ENCODE measurements at regions not wholly inside any gene's neighbourhood (a gene's known extent, or its start where the extent isn't known, plus 50 kb on each side); places are given as distances from the start of the nearest gene placed in this dataset.

- no peaks in the 10 kb centered on the region for H3K4me1 ChIP-seq (ENCODE audit: control insufficient read depth, insufficient read depth, low read length, poor library complexity, severe bottlenecking)
- H3K27ac ChIP-seq (ENCODE audit: insufficient read depth, low read length, poor library complexity, severe bottlenecking) = no peak overlapping the region
- no peaks in the 10 kb centered on the region for H3K36me3 ChIP-seq (ENCODE audit: control insufficient read depth, insufficient read depth, low read length)
- DNase-seq (no peak), ATAC-seq (ENCODE audit: low read depth in 2 of 2) (no peak)
- Mint-ChIP-seq H3K36me3 (no peaks in the 10 kb centered on the region), H3K27ac (no peak overlapping the region), H3K4me3 (no peak overlapping the region), H3K4me1 (no peaks in the 10 kb centered on the region), H3K9me3 (peaks cover 0 to 7% (median 3%) of the 10 kb centered on the region in 7 donors), H3K27me3 (peaks cover 15% of the 10 kb centered on the region)
- no peaks in the 10 kb centered on the region for H3K9me3 ChIP-seq (ENCODE audit: control insufficient read depth in 2 of 2, low read length in 2 of 2)
- no peaks in the 10 kb centered on the region for H3K27me3 ChIP-seq (ENCODE audit: control insufficient read depth, insufficient read depth, low read length)
- no peak overlapping the region for H3K4me3 ChIP-seq (ENCODE audit: low read depth, low read length)
These were observed 421.7 kb downstream of the ADRA2A start for GRCh38 chr10:111498560-111498959.

GRCh38 chr10:111504376-111504775, 427.5 kb downstream of the ADRA2A start:
- no peak for DNase-seq
- peaks cover 0 to 23% (median 2%) of the 10 kb centered on the region in 7 donors for H3K9me3 Mint-ChIP-seq
- no peaks in the 10 kb centered on the region for H3K36me3 ChIP-seq (ENCODE audit: control insufficient read depth, insufficient read depth, low read length)
- H3K9me3 ChIP-seq (ENCODE audit: control insufficient read depth in 2 of 2, low read length in 2 of 2) = no peaks in the 10 kb centered on the region
- H3K27ac ChIP-seq (ENCODE audit: insufficient read depth, low read length, poor library complexity, severe bottlenecking) = no peak overlapping the region
- H3K27me3 ChIP-seq (ENCODE audit: control insufficient read depth, insufficient read depth, low read length) = no peaks in the 10 kb centered on the region
- H3K27me3 Mint-ChIP-seq = peaks cover 8% of the 10 kb centered on the region
- H3K36me3 Mint-ChIP-seq = no peaks in the 10 kb centered on the region
- no peak overlapping the region for H3K4me3 ChIP-seq (ENCODE audit: low read depth, low read length)
- no peak overlapping the region for H3K27ac Mint-ChIP-seq
- no peak for ATAC-seq (ENCODE audit: low read depth in 2 of 2)
- no peaks in the 10 kb centered on the region for H3K4me1 ChIP-seq (ENCODE audit: control insufficient read depth, insufficient read depth, low read length, poor library complexity, severe bottlenecking)
- H3K4me3 Mint-ChIP-seq = no peak overlapping the region
- no peaks in the 10 kb centered on the region for H3K4me1 Mint-ChIP-seq

GRCh38 chr10:111506266-111507034, 429.6 kb downstream of the ADRA2A start:
- H3K27me3 Mint-ChIP-seq = peaks cover 8% of the 10 kb centered on the region
- H3K36me3 Mint-ChIP-seq = no peaks in the 10 kb centered on the region
- no peak overlapping the region for H3K4me3 Mint-ChIP-seq
- peaks cover 0 to 23% (median 2%) of the 10 kb centered on the region in 7 donors for H3K9me3 Mint-ChIP-seq
- DNase-seq = no peak
- Histone ChIP-seq H3K27me3 (ENCODE audit: control insufficient read depth, insufficient read depth, low read length) (no peaks in the 10 kb centered on the region), H3K4me1 (ENCODE audit: control insufficient read depth, insufficient read depth, low read length, poor library complexity, severe bottlenecking) (no peaks in the 10 kb centered on the region), H3K9me3 (ENCODE audit: control insufficient read depth in 2 of 2, low read length in 2 of 2) (no peaks in the 10 kb centered on the region), H3K36me3 (ENCODE audit: control insufficient read depth, insufficient read depth, low read length) (no peaks in the 10 kb centered on the region), H3K27ac (ENCODE audit: insufficient read depth, low read length, poor library complexity, severe bottlenecking) (no peak overlapping the region), H3K4me3 (ENCODE audit: low read depth, low read length) (no peak overlapping the region)
- H3K27ac Mint-ChIP-seq = no peak overlapping the region
- H3K4me1 Mint-ChIP-seq = no peaks in the 10 kb centered on the region
- no peak for ATAC-seq (ENCODE audit: low read depth in 2 of 2)

- no peaks in the 10 kb centered on the region for H3K4me1 Mint-ChIP-seq
- DNase-seq = no peak
- ATAC-seq (ENCODE audit: low read depth in 2 of 2) = no peak
- H3K27me3 Mint-ChIP-seq = no peaks in the 10 kb centered on the region
- no peak overlapping the region for H3K27ac Mint-ChIP-seq
- Histone ChIP-seq H3K4me1 (ENCODE audit: control insufficient read depth, insufficient read depth, low read length, poor library complexity, severe bottlenecking) (no peaks in the 10 kb centered on the region), H3K9me3 (ENCODE audit: control insufficient read depth in 2 of 2, low read length in 2 of 2) (no peaks in the 10 kb centered on the region), H3K27me3 (ENCODE audit: control insufficient read depth, insufficient read depth, low read length) (no peaks in the 10 kb centered on the region), H3K27ac (ENCODE audit: insufficient read depth, low read length, poor library complexity, severe bottlenecking) (no peak overlapping the region), H3K36me3 (ENCODE audit: control insufficient read depth, insufficient read depth, low read length) (no peaks in the 10 kb centered on the region), H3K4me3 (ENCODE audit: low read depth, low read length) (no peak overlapping the region)
- no peak overlapping the region for H3K4me3 Mint-ChIP-seq
- H3K9me3 Mint-ChIP-seq = peaks cover 0 to 4% (median 0%) of the 10 kb centered on the region in 7 donors
- no peaks in the 10 kb centered on the region for H3K36me3 Mint-ChIP-seq
These were observed 434.9 kb downstream of the ADRA2A start for GRCh38 chr10:111511751-111512150.

GRCh38 chr10:111515264-111515663, 438.4 kb downstream of the ADRA2A start:
- Histone ChIP-seq H3K36me3 (ENCODE audit: control insufficient read depth, insufficient read depth, low read length) (no peaks in the 10 kb centered on the region), H3K27me3 (ENCODE audit: control insufficient read depth, insufficient read depth, low read length) (no peaks in the 10 kb centered on the region), H3K27ac (ENCODE audit: insufficient read depth, low read length, poor library complexity, severe bottlenecking) (no peak overlapping the region), H3K9me3 (ENCODE audit: control insufficient read depth in 2 of 2, low read length in 2 of 2) (no peaks in the 10 kb centered on the region), H3K4me3 (ENCODE audit: low read depth, low read length) (no peak overlapping the region), H3K4me1 (ENCODE audit: control insufficient read depth, insufficient read depth, low read length, poor library complexity, severe bottlenecking) (no peaks in the 10 kb centered on the region)
- no peak overlapping the region for H3K4me3 Mint-ChIP-seq
- DNase-seq = no peak
- no peaks in the 10 kb centered on the region for H3K36me3 Mint-ChIP-seq
- no peak overlapping the region for H3K27ac Mint-ChIP-seq
- peaks cover 0 to 3% (median 0%) of the 10 kb centered on the region in 7 donors for H3K9me3 Mint-ChIP-seq
- no peak for ATAC-seq (ENCODE audit: low read depth in 2 of 2)
- no peaks in the 10 kb centered on the region for H3K27me3 Mint-ChIP-seq
- no peaks in the 10 kb centered on the region for H3K4me1 Mint-ChIP-seq

- Histone ChIP-seq H3K4me1 (ENCODE audit: control insufficient read depth, insufficient read depth, low read length, poor library complexity, severe bottlenecking) (no peaks in the 10 kb centered on the region), H3K27me3 (ENCODE audit: control insufficient read depth, insufficient read depth, low read length) (no peaks in the 10 kb centered on the region), H3K4me3 (ENCODE audit: low read depth, low read length) (no peak overlapping the region), H3K9me3 (ENCODE audit: control insufficient read depth in 2 of 2, low read length in 2 of 2) (no peaks in the 10 kb centered on the region), H3K36me3 (ENCODE audit: control insufficient read depth, insufficient read depth, low read length) (no peaks in the 10 kb centered on the region), H3K27ac (ENCODE audit: insufficient read depth, low read length, poor library complexity, severe bottlenecking) (no peak overlapping the region)
- no peak overlapping the region for H3K27ac Mint-ChIP-seq
- H3K9me3 Mint-ChIP-seq = peaks cover 0 to 3% (median 0%) of the 10 kb centered on the region in 7 donors
- ATAC-seq (ENCODE audit: low read depth in 2 of 2) (no peak), DNase-seq (no peak)
- H3K4me3 Mint-ChIP-seq = no peak overlapping the region
- H3K27me3 Mint-ChIP-seq = no peaks in the 10 kb centered on the region
- H3K36me3 Mint-ChIP-seq = no peaks in the 10 kb centered on the region
- no peaks in the 10 kb centered on the region for H3K4me1 Mint-ChIP-seq
These were observed 438.9 kb downstream of the ADRA2A start for GRCh38 chr10:111515706-111516105.

- no peak overlapping the region for H3K27ac ChIP-seq (ENCODE audit: insufficient read depth, low read length, poor library complexity, severe bottlenecking)
- ATAC-seq (ENCODE audit: low read depth in 2 of 2) = no peak
- H3K9me3 ChIP-seq (ENCODE audit: control insufficient read depth in 2 of 2, low read length in 2 of 2) = no peaks in the 10 kb centered on the region
- Mint-ChIP-seq H3K4me3 (no peak overlapping the region), H3K27me3 (no peaks in the 10 kb centered on the region), H3K27ac (no peak overlapping the region), H3K4me1 (no peaks in the 10 kb centered on the region), H3K9me3 (peaks cover 0 to 3% (median 0%) of the 10 kb centered on the region in 7 donors), H3K36me3 (no peaks in the 10 kb centered on the region)
- DNase-seq = no peak
- no peaks in the 10 kb centered on the region for H3K4me1 ChIP-seq (ENCODE audit: control insufficient read depth, insufficient read depth, low read length, poor library complexity, severe bottlenecking)
- no peaks in the 10 kb centered on the region for H3K36me3 ChIP-seq (ENCODE audit: control insufficient read depth, insufficient read depth, low read length)
- H3K4me3 ChIP-seq (ENCODE audit: low read depth, low read length) = no peak overlapping the region
- H3K27me3 ChIP-seq (ENCODE audit: control insufficient read depth, insufficient read depth, low read length) = no peaks in the 10 kb centered on the region
These were observed 439.3 kb downstream of the ADRA2A start for GRCh38 chr10:111516144-111516543.

GRCh38 chr10:111522141-111522540, 445.3 kb downstream of the ADRA2A start:
- H3K4me3 ChIP-seq (ENCODE audit: low read depth, low read length) = no peak overlapping the region
- Mint-ChIP-seq H3K27me3 (no peaks in the 10 kb centered on the region), H3K27ac (no peak overlapping the region), H3K36me3 (no peaks in the 10 kb centered on the region), H3K9me3 (peaks cover 0 to 2% (median 0%) of the 10 kb centered on the region in 7 donors), H3K4me1 (no peaks in the 10 kb centered on the region), H3K4me3 (no peak overlapping the region)
- ATAC-seq (ENCODE audit: low read depth in 2 of 2) = no peak
- H3K4me1 ChIP-seq (ENCODE audit: control insufficient read depth, insufficient read depth, low read length, poor library complexity, severe bottlenecking) = no peaks in the 10 kb centered on the region
- H3K27ac ChIP-seq (ENCODE audit: insufficient read depth, low read length, poor library complexity, severe bottlenecking) = no peak overlapping the region
- no peaks in the 10 kb centered on the region for H3K27me3 ChIP-seq (ENCODE audit: control insufficient read depth, insufficient read depth, low read length)
- no peaks in the 10 kb centered on the region for H3K36me3 ChIP-seq (ENCODE audit: control insufficient read depth, insufficient read depth, low read length)
- H3K9me3 ChIP-seq (ENCODE audit: control insufficient read depth in 2 of 2, low read length in 2 of 2) = no peaks in the 10 kb centered on the region
- no peak for DNase-seq
